IMR-90 (cell line): ENCODE measurements at regions not wholly inside any gene's neighbourhood (a gene's known extent, or its start where the extent isn't known, plus 50 kb on each side); places are given as distances from the start of the nearest gene placed in this dataset.

Experiments used
- ATAC-seq: fragments of 200-7000 bp; cut with Tn5 transposase; 2 replicates; pipeline ENCODE4 v1.9.1; 2020; ENCODE audit warnings: low read depth, mild to moderate bottlenecking, moderate library complexity
- BruUV-seq: library from RNA; stranded (reverse); fragments of 400-500 nt; replicated peaks from 2 replicates; lab custom pipeline; 2021; lab: Mats Ljungman, UMichigan
- CTCF ChIA-PET: fragments of 300-600 bp; formaldehyde crosslinking; extraction: SDS; loops from one replicate; lab custom pipeline; 2021; ENCODE audit warnings: antibody characterized with exemption; lab: Yijun Ruan, JAX
- POLR2A ChIA-PET: fragments of 300-600 bp; sonication (Branson Sonifier 250); formaldehyde crosslinking; loops from one replicate; lab custom pipeline; 2022; ENCODE audit warnings: antibody characterized with exemption; ENCODE audit not compliant: unreplicated experiment; lab: Charles Lee
- DNase-seq: peaks from one replicate; pipeline ENCODE4 v3.0.0; 2013
- H2AFZ ChIP-seq: replicated peaks from 2 replicates; pipeline ENCODE3; 2013; ENCODE audit warnings: low read length, mild to moderate bottlenecking; ENCODE audit not compliant: poor library complexity
- H2AK5ac ChIP-seq: 2 replicates; pipeline ENCODE4 v1.6.1; 2013; ENCODE audit warnings: low read depth, low read length, inconsistent platforms
- H2AK9ac ChIP-seq: replicated peaks from 2 replicates; pipeline ENCODE3; 2013; ENCODE audit warnings: mild to moderate bottlenecking, low read depth, low read length, moderate library complexity; ENCODE audit not compliant: poor library complexity
- H2BK120ac ChIP-seq: 2 replicates; pipeline ENCODE4 v1.6.1; 2013; ENCODE audit warnings: low read depth, low read length, inconsistent platforms
- H2BK15ac ChIP-seq: 3 replicates; pipeline ENCODE4 v1.6.1; 2013; ENCODE audit warnings: low read depth, low read length, inconsistent platforms
- H2BK20ac ChIP-seq: 2 replicates; pipeline ENCODE4 v1.6.1; 2013; ENCODE audit warnings: low read depth, mild to moderate bottlenecking, inconsistent platforms, low read length, moderate library complexity
- H2BK5ac ChIP-seq: 2 replicates; pipeline ENCODE4 v1.6.1; 2013; ENCODE audit warnings: mild to moderate bottlenecking, low read depth, low read length, inconsistent platforms; ENCODE audit not compliant: poor library complexity, severe bottlenecking
- H3K14ac ChIP-seq: replicated peaks from 2 replicates; pipeline ENCODE4 v1.6.1; 2013; ENCODE audit warnings: low read depth, low read length, inconsistent platforms
- H3K18ac ChIP-seq: 2 replicates; pipeline ENCODE4 v1.6.1; 2013; ENCODE audit warnings: low read depth, low read length, control low read depth
- H3K23ac ChIP-seq: 2 replicates; pipeline ENCODE4 v1.6.1; 2013; ENCODE audit warnings: low read depth, low read length, inconsistent platforms
- H3K27ac ChIP-seq: 2 replicates; pipeline ENCODE4 v1.5.1; 2013; ENCODE audit warnings: mild to moderate bottlenecking, control low read depth, low read length; ENCODE audit not compliant: insufficient read depth
- H3K27me3 ChIP-seq: 2 replicates; pipeline ENCODE4 v1.6.1; 2013; ENCODE audit warnings: low read length; ENCODE audit not compliant: control insufficient read depth, insufficient read depth
- H3K36me3 ChIP-seq: 2 replicates; pipeline ENCODE4 v1.6.1; 2013; ENCODE audit warnings: low read length, mixed read lengths; ENCODE audit not compliant: control insufficient read depth, insufficient read depth
- H3K4ac ChIP-seq: 2 replicates; pipeline ENCODE4 v1.6.1; 2013; ENCODE audit warnings: low read depth, low read length, inconsistent platforms
- H3K4me1 ChIP-seq: 2 replicates; pipeline ENCODE4 v1.6.1; 2013; ENCODE audit warnings: low read length, mixed read lengths; ENCODE audit not compliant: control insufficient read depth, insufficient read depth
- H3K4me2 ChIP-seq: 2 replicates; pipeline ENCODE4 v1.6.1; 2013; ENCODE audit warnings: low read depth, mild to moderate bottlenecking, control low read depth, low read length, moderate library complexity
- H3K4me3 ChIP-seq: 2 replicates; pipeline ENCODE4 v1.5.1; 2013; ENCODE audit warnings: low read depth, mild to moderate bottlenecking, control low read depth, low read length, moderate library complexity; ENCODE audit not compliant: insufficient read depth
- H3K56ac ChIP-seq: 2 replicates; pipeline ENCODE4 v1.6.1; 2013; ENCODE audit warnings: low read length, inconsistent platforms; ENCODE audit not compliant: insufficient read depth; ENCODE audit errors: extremely low read depth
- H3K79me1 ChIP-seq, 2 experiments: 2 replicates each; pipeline ENCODE4 v1.6.1; 2013; ENCODE audit warnings: low read length in 2 of 2, inconsistent platforms in 1 of 2, low read depth in 1 of 2
- H3K9ac ChIP-seq: 2 replicates; pipeline ENCODE4 v1.6.1; 2013; ENCODE audit warnings: low read depth, low read length, control low read depth
- H3K9me1 ChIP-seq: 2 replicates; pipeline ENCODE4 v1.6.1; 2013; ENCODE audit warnings: low read length, inconsistent platforms; ENCODE audit not compliant: insufficient read depth
- H3K9me3 ChIP-seq: 2 replicates; pipeline ENCODE4 v1.6.1; 2013; ENCODE audit warnings: low read length; ENCODE audit not compliant: control insufficient read depth, insufficient read depth
- H4K20me1 ChIP-seq: 2 replicates; pipeline ENCODE4 v1.6.1; 2013; ENCODE audit warnings: low read length, inconsistent platforms; ENCODE audit not compliant: insufficient read depth
- H4K5ac ChIP-seq: 2 replicates; pipeline ENCODE4 v1.6.1; 2013; ENCODE audit warnings: mild to moderate bottlenecking, low read depth, low read length, control low read depth
- H4K8ac ChIP-seq, 2 experiments: 2 replicates each; pipeline ENCODE4 v1.6.1; 2013; ENCODE audit warnings: low read depth in 2 of 2, low read length in 2 of 2, control low read depth in 1 of 2, inconsistent platforms in 1 of 2
- H4K91ac ChIP-seq: 2 replicates; pipeline ENCODE4 v1.6.1; 2013; ENCODE audit warnings: low read depth, low read length, inconsistent platforms; ENCODE audit not compliant: insufficient read depth
- MAFK ChIP-seq: IDR thresholded peaks from 2 replicates; pipeline ENCODE4 v1.6.1; 2012; ENCODE audit warnings: low read depth, low read length, improper control_type of control experiment
- SMC3 ChIP-seq: fragments of 150-350 bp; IDR thresholded peaks from 2 replicates; pipeline ENCODE4 v1.6.1; 2016; ENCODE audit warnings: low read depth, mild to moderate bottlenecking, antibody characterized with exemption, low read length, moderate library complexity
- WGBS, 2 experiments: methylation state at CpG; one replicate each; pipeline versions ENCODE4 v1.1.5 to v1.1.7; 2013; ENCODE audit warnings: missing lambda C conversion rate in 2 of 2; ENCODE audit not compliant: insufficient read length in 1 of 2; ENCODE audit errors: extremely low coverage in 2 of 2; 5-methylcytosine and 5-hydroxymethylcytosine counted together
- dilution Hi-C: fragments of 300-500 bp; cut with HindIII; formaldehyde crosslinking; loops from one replicate; pipeline ENCODE4 v1.14.3; 2018; ENCODE audit warnings: low sequenced_read_pairs; ENCODE audit not compliant: unreplicated experiment
- in situ Hi-C: fragments of 300-500 bp; cut with MboI; formaldehyde crosslinking; loops from 3 replicates; pipeline ENCODE4 v1.14.3; 2019; ENCODE audit warnings: low sequenced_read_pairs, inconsistent platforms, mixed read lengths
- intact Hi-C: fragments of 100-400 bp; cut with micrococcal nuclease; formaldehyde crosslinking; loops from 2 replicates; pipeline ENCODE4 v1.10.0; 2022

GRCh38 chr1:38267037-38268036 lies 220.7 kb upstream of the POU3F1 start:
- in situ Hi-C loops = no loop called here
- Histone ChIP-seq H3K79me1 (no peaks in the 10 kb centered on the region), H4K91ac (no peak overlapping the region), H3K9me1 (no peaks in the 10 kb centered on the region), H2BK20ac (no peak overlapping the region), H3K4me1 (no peaks in the 10 kb centered on the region), H3K18ac (no peak overlapping the region), H3K4me2 (no peak overlapping the region), H2AK9ac (no peak overlapping the region), H4K5ac (no peak overlapping the region), H4K8ac (no peak overlapping the region), H3K36me3 (no peaks in the 10 kb centered on the region), H3K23ac (no peak overlapping the region), H3K4ac (no peak overlapping the region), H3K27ac (no peak overlapping the region), H3K14ac (no peak overlapping the region), H3K9me3 (no peaks in the 10 kb centered on the region), H2AK5ac (no peak overlapping the region), H3K27me3 (peaks cover 5% of the 10 kb centered on the region; the same call in 1 of the 2 replicates), H2BK120ac (no peak overlapping the region), H2BK15ac (no peak overlapping the region), H4K20me1 (no peaks in the 10 kb centered on the region), H2AFZ (no peak overlapping the region), H3K9ac (no peak overlapping the region), H3K56ac (no peak overlapping the region), H3K4me3 (no peak overlapping the region), H2BK5ac (no peak overlapping the region)
- ATAC-seq = no peak
- DNase-seq = no peak
- intact Hi-C loops = no loop called here
- ChIA-PET CTCF (no interaction called here), POLR2A (no interaction called here)
- dilution Hi-C loops = no loop called here
- no TSS peak for BruUV-seq
- WGBS, 2 experiments = 46% methylated on average over 3 of the region's 7 CpGs; no CpG with 5 or more reads in 1 of the 2 experiments
- no peak for TF ChIP-seq SMC3
- peak; percentile 56 for TF ChIP-seq MAFK
